Limb (tissue), 2 donors: ENCODE measurements at regions not wholly inside any gene's neighbourhood (a gene's known extent, or its start where the extent isn't known, plus 50 kb on each side); places are given as distances from the start of the nearest gene placed in this dataset.

Experiments used
- DNase-seq, 2 donors: peaks; one replicate each; pipeline ENCODE4 v3.0.0-alpha.2; 2016; ENCODE audit errors: extremely low spot score in 2 of 2

GRCh38 chr22:27670701-27671412, 130.7 kb downstream of the MN1 start:
- DNase-seq, result peak in 1 of 2 donors; percentile 75

GRCh38 chr22:27671413-27671935, 130.1 kb downstream of the MN1 start:
- no peak for DNase-seq

- no peak for DNase-seq
Measured at GRCh38 chr22:27672721-27673418, 128.7 kb downstream of the MN1 start.

GRCh38 chr22:27673839-27674238, 127.7 kb downstream of the MN1 start:
- no peak for DNase-seq

- no peak for DNase-seq
Measured at GRCh38 chr22:27674261-27674923, 127.2 kb downstream of the MN1 start.

GRCh38 chr22:27676545-27677213, 124.9 kb downstream of the MN1 start:
- DNase-seq, result no peak

GRCh38 chr22:27677905-27678458, 123.6 kb downstream of the MN1 start:
- peak; percentile 52 to 77 for DNase-seq

GRCh38 chr22:27679176-27679575, 122.4 kb downstream of the MN1 start:
- DNase-seq, result no peak

- DNase-seq, result no peak
Measured at GRCh38 chr22:27679693-27680488, 121.7 kb downstream of the MN1 start.

GRCh38 chr22:27680636-27681035, 120.9 kb downstream of the MN1 start:
- DNase-seq, result no peak

GRCh38 chr22:27681037-27681436, 120.5 kb downstream of the MN1 start:
- no peak for DNase-seq

GRCh38 chr22:27682437-27682836, 119.1 kb downstream of the MN1 start:
- DNase-seq, result no peak

GRCh38 chr22:27684901-27685300, 116.7 kb downstream of the MN1 start:
- DNase-seq, result no peak

- no peak for DNase-seq
Measured at GRCh38 chr22:27685515-27685914, 116.0 kb downstream of the MN1 start.

- no peak for DNase-seq
Measured at GRCh38 chr22:27685970-27686369, 115.6 kb downstream of the MN1 start.

- no peak for DNase-seq
Measured at GRCh38 chr22:27686534-27686933, 115.0 kb downstream of the MN1 start.

GRCh38 chr22:27687984-27688545, 113.5 kb downstream of the MN1 start:
- DNase-seq, result no peak

GRCh38 chr22:27689664-27690063, 111.9 kb downstream of the MN1 start:
- no peak for DNase-seq

- DNase-seq, result no peak
Measured at GRCh38 chr22:27690599-27690998, 111.0 kb downstream of the MN1 start.

GRCh38 chr22:27692243-27692642, 109.3 kb downstream of the MN1 start:
- DNase-seq, result no peak
